DOHH2 (cell line): ENCODE measurements at regions not wholly inside any gene's neighbourhood (a gene's known extent, or its start where the extent isn't known, plus 50 kb on each side); places are given as distances from the start of the nearest gene placed in this dataset.

ENCODE experiments used
- CTCF ChIP-seq: fragments of 200-600 bp; sonication (generic); IDR thresholded peaks from one replicate; pipeline ENCODE4 v1.5.1; 2014; ENCODE audit warnings: antibody characterized with exemption, mild to moderate bottlenecking, low read depth, low read length; ENCODE audit not compliant: poor library complexity, severe bottlenecking
- EZH2phosphoT487 ChIP-seq: fragments of 200-600 bp; sonication (generic); IDR thresholded peaks from 2 replicates; pipeline ENCODE4 v1.6.1; 2017; ENCODE audit warnings: borderline replicate concordance, mild to moderate bottlenecking, antibody characterized with exemption, low read length, moderate library complexity, mixed read lengths

- TF ChIP-seq EZH2phosphoT487, result no peak
- no peak for TF ChIP-seq CTCF
Measured at GRCh38 chr20:61117725-61118124, 134.3 kb upstream of the CDH4 start.
